IMR-90 (cell line): ENCODE measurements at regions not wholly inside any gene's neighbourhood (a gene's known extent, or its start where the extent isn't known, plus 50 kb on each side); places are given as distances from the start of the nearest gene placed in this dataset.

Experiments
- ATAC-seq: fragments of 200-7000 bp; cut with Tn5 transposase; 2 replicates; pipeline ENCODE4 v1.9.1; 2020; ENCODE audit warnings: low read depth, mild to moderate bottlenecking, moderate library complexity
- BruUV-seq: library from RNA; stranded (reverse); fragments of 400-500 nt; replicated peaks from 2 replicates; lab custom pipeline; 2021; lab: Mats Ljungman, UMichigan
- CTCF ChIA-PET: fragments of 300-600 bp; formaldehyde crosslinking; extraction: SDS; loops from one replicate; lab custom pipeline; 2021; ENCODE audit warnings: antibody characterized with exemption; lab: Yijun Ruan, JAX
- POLR2A ChIA-PET: fragments of 300-600 bp; sonication (Branson Sonifier 250); formaldehyde crosslinking; loops from one replicate; lab custom pipeline; 2022; ENCODE audit warnings: antibody characterized with exemption; ENCODE audit not compliant: unreplicated experiment; lab: Charles Lee
- DNase-seq: peaks from one replicate; pipeline ENCODE4 v3.0.0; 2013
- H2AFZ ChIP-seq: replicated peaks from 2 replicates; pipeline ENCODE3; 2013; ENCODE audit warnings: low read length, mild to moderate bottlenecking; ENCODE audit not compliant: poor library complexity
- H2AK5ac ChIP-seq: 2 replicates; pipeline ENCODE4 v1.6.1; 2013; ENCODE audit warnings: low read depth, low read length, inconsistent platforms
- H2AK9ac ChIP-seq: replicated peaks from 2 replicates; pipeline ENCODE3; 2013; ENCODE audit warnings: mild to moderate bottlenecking, low read depth, low read length, moderate library complexity; ENCODE audit not compliant: poor library complexity
- H2BK120ac ChIP-seq: 2 replicates; pipeline ENCODE4 v1.6.1; 2013; ENCODE audit warnings: low read depth, low read length, inconsistent platforms
- H2BK15ac ChIP-seq: 3 replicates; pipeline ENCODE4 v1.6.1; 2013; ENCODE audit warnings: low read depth, low read length, inconsistent platforms
- H2BK20ac ChIP-seq: 2 replicates; pipeline ENCODE4 v1.6.1; 2013; ENCODE audit warnings: low read depth, mild to moderate bottlenecking, inconsistent platforms, low read length, moderate library complexity
- H2BK5ac ChIP-seq: 2 replicates; pipeline ENCODE4 v1.6.1; 2013; ENCODE audit warnings: mild to moderate bottlenecking, low read depth, low read length, inconsistent platforms; ENCODE audit not compliant: poor library complexity, severe bottlenecking
- H3K14ac ChIP-seq: replicated peaks from 2 replicates; pipeline ENCODE4 v1.6.1; 2013; ENCODE audit warnings: low read depth, low read length, inconsistent platforms
- H3K18ac ChIP-seq: 2 replicates; pipeline ENCODE4 v1.6.1; 2013; ENCODE audit warnings: low read depth, low read length, control low read depth
- H3K23ac ChIP-seq: 2 replicates; pipeline ENCODE4 v1.6.1; 2013; ENCODE audit warnings: low read depth, low read length, inconsistent platforms
- H3K27ac ChIP-seq: 2 replicates; pipeline ENCODE4 v1.5.1; 2013; ENCODE audit warnings: mild to moderate bottlenecking, control low read depth, low read length; ENCODE audit not compliant: insufficient read depth
- H3K27me3 ChIP-seq: 2 replicates; pipeline ENCODE4 v1.6.1; 2013; ENCODE audit warnings: low read length; ENCODE audit not compliant: control insufficient read depth, insufficient read depth
- H3K36me3 ChIP-seq: 2 replicates; pipeline ENCODE4 v1.6.1; 2013; ENCODE audit warnings: low read length, mixed read lengths; ENCODE audit not compliant: control insufficient read depth, insufficient read depth
- H3K4ac ChIP-seq: 2 replicates; pipeline ENCODE4 v1.6.1; 2013; ENCODE audit warnings: low read depth, low read length, inconsistent platforms
- H3K4me1 ChIP-seq: 2 replicates; pipeline ENCODE4 v1.6.1; 2013; ENCODE audit warnings: low read length, mixed read lengths; ENCODE audit not compliant: control insufficient read depth, insufficient read depth
- H3K4me2 ChIP-seq: 2 replicates; pipeline ENCODE4 v1.6.1; 2013; ENCODE audit warnings: low read depth, mild to moderate bottlenecking, control low read depth, low read length, moderate library complexity
- H3K4me3 ChIP-seq: 2 replicates; pipeline ENCODE4 v1.5.1; 2013; ENCODE audit warnings: low read depth, mild to moderate bottlenecking, control low read depth, low read length, moderate library complexity; ENCODE audit not compliant: insufficient read depth
- H3K56ac ChIP-seq: 2 replicates; pipeline ENCODE4 v1.6.1; 2013; ENCODE audit warnings: low read length, inconsistent platforms; ENCODE audit not compliant: insufficient read depth; ENCODE audit errors: extremely low read depth
- H3K79me1 ChIP-seq, 2 experiments: 2 replicates each; pipeline ENCODE4 v1.6.1; 2013; ENCODE audit warnings: low read length in 2 of 2, inconsistent platforms in 1 of 2, low read depth in 1 of 2
- H3K9ac ChIP-seq: 2 replicates; pipeline ENCODE4 v1.6.1; 2013; ENCODE audit warnings: low read depth, low read length, control low read depth
- H3K9me1 ChIP-seq: 2 replicates; pipeline ENCODE4 v1.6.1; 2013; ENCODE audit warnings: low read length, inconsistent platforms; ENCODE audit not compliant: insufficient read depth
- H3K9me3 ChIP-seq: 2 replicates; pipeline ENCODE4 v1.6.1; 2013; ENCODE audit warnings: low read length; ENCODE audit not compliant: control insufficient read depth, insufficient read depth
- H4K20me1 ChIP-seq: 2 replicates; pipeline ENCODE4 v1.6.1; 2013; ENCODE audit warnings: low read length, inconsistent platforms; ENCODE audit not compliant: insufficient read depth
- H4K5ac ChIP-seq: 2 replicates; pipeline ENCODE4 v1.6.1; 2013; ENCODE audit warnings: mild to moderate bottlenecking, low read depth, low read length, control low read depth
- H4K8ac ChIP-seq, 2 experiments: 2 replicates each; pipeline ENCODE4 v1.6.1; 2013; ENCODE audit warnings: low read depth in 2 of 2, low read length in 2 of 2, control low read depth in 1 of 2, inconsistent platforms in 1 of 2
- H4K91ac ChIP-seq: 2 replicates; pipeline ENCODE4 v1.6.1; 2013; ENCODE audit warnings: low read depth, low read length, inconsistent platforms; ENCODE audit not compliant: insufficient read depth
- BHLHE40 ChIP-seq: fragments of 150-350 bp; IDR thresholded peaks from 2 replicates; pipeline ENCODE4 v1.6.1; 2016; ENCODE audit warnings: mild to moderate bottlenecking, low read depth, low read length
- CEBPB ChIP-seq: IDR thresholded peaks from 2 replicates; pipeline ENCODE4 v1.6.1; 2012; ENCODE audit warnings: low read depth, low read length, improper control_type of control experiment
- CTCF ChIP-seq: conservative IDR thresholded peaks from 2 replicates; pipeline ENCODE4 v1.5.1; 2012; ENCODE audit warnings: mild to moderate bottlenecking, low read depth, low read length, improper control_type of control experiment
- ELK1 ChIP-seq: fragments of 150-350 bp; IDR thresholded peaks from 2 replicates; pipeline ENCODE4 v1.6.1; 2016; ENCODE audit warnings: low read depth, mild to moderate bottlenecking, low read length, moderate library complexity, borderline replicate concordance
- FOS ChIP-seq: fragments of 150-350 bp; IDR thresholded peaks from 2 replicates; pipeline ENCODE4 v1.6.1; 2016; ENCODE audit warnings: low read depth, low read length
- MAFK ChIP-seq: IDR thresholded peaks from 2 replicates; pipeline ENCODE4 v1.6.1; 2012; ENCODE audit warnings: low read depth, low read length, improper control_type of control experiment
- MAZ ChIP-seq: IDR thresholded peaks from 2 replicates; pipeline ENCODE4 v1.6.1; 2012; ENCODE audit warnings: low read depth, mild to moderate bottlenecking, low read length, improper control_type of control experiment, moderate library complexity, borderline replicate concordance
- MXI1 ChIP-seq: IDR thresholded peaks from 2 replicates; pipeline ENCODE4 v1.6.1; 2012; ENCODE audit warnings: low read depth, mild to moderate bottlenecking, low read length, moderate library complexity, borderline replicate concordance
- POLR2A ChIP-seq: IDR thresholded peaks from 2 replicates; pipeline ENCODE4 v1.6.1; 2012; ENCODE audit warnings: mild to moderate bottlenecking, low read depth, low read length
- RAD21 ChIP-seq: IDR thresholded peaks from 2 replicates; pipeline ENCODE4 v1.6.1; 2012; ENCODE audit warnings: low read length, improper control_type of control experiment
- RFX5 ChIP-seq: IDR thresholded peaks from 2 replicates; pipeline ENCODE4 v1.8.0; 2012; ENCODE audit warnings: low read depth, mild to moderate bottlenecking, low read length, moderate library complexity
- SMC3 ChIP-seq: fragments of 150-350 bp; IDR thresholded peaks from 2 replicates; pipeline ENCODE4 v1.6.1; 2016; ENCODE audit warnings: low read depth, mild to moderate bottlenecking, antibody characterized with exemption, low read length, moderate library complexity
- USF2 ChIP-seq: fragments of 150-350 bp; IDR thresholded peaks from 2 replicates; pipeline ENCODE4 v1.6.1; 2017; ENCODE audit warnings: mild to moderate bottlenecking, antibody characterized with exemption, low read length, low read depth
- WGBS, 2 experiments: methylation state at CpG; one replicate each; pipeline versions ENCODE4 v1.1.5 to v1.1.7; 2013; ENCODE audit warnings: missing lambda C conversion rate in 2 of 2; ENCODE audit not compliant: insufficient read length in 1 of 2; ENCODE audit errors: extremely low coverage in 2 of 2; 5-methylcytosine and 5-hydroxymethylcytosine counted together
- dilution Hi-C: fragments of 300-500 bp; cut with HindIII; formaldehyde crosslinking; loops from one replicate; pipeline ENCODE4 v1.14.3; 2018; ENCODE audit warnings: low sequenced_read_pairs; ENCODE audit not compliant: unreplicated experiment
- in situ Hi-C: fragments of 300-500 bp; cut with MboI; formaldehyde crosslinking; loops from 3 replicates; pipeline ENCODE4 v1.14.3; 2019; ENCODE audit warnings: low sequenced_read_pairs, inconsistent platforms, mixed read lengths
- intact Hi-C: fragments of 100-400 bp; cut with micrococcal nuclease; formaldehyde crosslinking; loops from 2 replicates; pipeline ENCODE4 v1.10.0; 2022

DNA sequence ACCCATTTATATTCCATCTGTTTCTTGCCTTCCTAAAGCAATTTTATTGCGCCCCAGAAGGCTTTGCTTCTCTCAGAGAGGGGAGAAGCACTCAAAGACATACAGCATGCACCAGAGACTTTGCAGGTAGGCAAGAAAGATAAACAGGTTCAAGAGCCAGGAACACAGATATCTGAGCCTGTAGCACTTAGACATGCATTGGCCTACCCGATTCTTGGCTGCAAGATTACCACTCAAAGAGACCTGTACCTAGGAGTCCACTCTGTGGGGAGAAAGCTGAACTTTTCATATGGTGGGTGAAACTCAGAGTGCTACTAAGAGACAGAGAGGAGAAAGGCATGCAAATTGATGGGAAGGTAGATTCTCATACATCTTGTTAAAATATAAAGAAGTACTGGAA, 609.4 kb upstream of the PKN2 start:
- ATAC-seq (no peak), DNase-seq (no peak)
- no peak overlapping the region for H3K18ac ChIP-seq
- no peaks in the 10 kb centered on the region for H3K9me1 ChIP-seq
- H3K27me3 ChIP-seq = no peaks in the 10 kb centered on the region
- no peaks in the 10 kb centered on the region for H4K20me1 ChIP-seq
- H4K8ac ChIP-seq = no peak overlapping the region
- no peak overlapping the region for H3K9ac ChIP-seq
- no peak overlapping the region for H4K91ac ChIP-seq
- dilution Hi-C loops = no loop called here
- H3K56ac ChIP-seq = no peak overlapping the region
- BruUV-seq = no TSS peak
- no CpG with 5 or more reads among the region's 2 CpGs for WGBS, 2 experiments
- POLR2A ChIA-PET = no interaction called here
- H3K9me3 ChIP-seq = no peaks in the 10 kb centered on the region
- CTCF ChIA-PET = no interaction called here
- H2BK120ac ChIP-seq = no peak overlapping the region
- H3K23ac ChIP-seq = no peak overlapping the region
- no peak overlapping the region for H3K4me2 ChIP-seq
- H3K79me1 ChIP-seq = no peaks in the 10 kb centered on the region
- H2AFZ ChIP-seq = no peak overlapping the region
- in situ Hi-C loops = loop anchor here (10.0 to 25.0 kb wide), 2 partner anchors 750 to 937 kb away; partner anchors contain the start of gene LMO4
- no peaks in the 10 kb centered on the region for H3K4me1 ChIP-seq
- H2BK15ac ChIP-seq = no peak overlapping the region
- no peaks in the 10 kb centered on the region for H3K36me3 ChIP-seq
- H3K27ac ChIP-seq = no peak overlapping the region
- no peak overlapping the region for H2AK5ac ChIP-seq
- no peak for TF ChIP-seq USF2
- TF ChIP-seq RFX5 = no peak
- TF ChIP-seq CTCF = no peak
- TF ChIP-seq POLR2A = no peak
- TF ChIP-seq RAD21 = no peak
- TF ChIP-seq ELK1 = no peak
- TF ChIP-seq SMC3 = no peak
- no peak for TF ChIP-seq FOS
- TF ChIP-seq MXI1 = no peak
- no peak for TF ChIP-seq MAFK
- no peak for TF ChIP-seq CEBPB
- TF ChIP-seq MAZ = no peak
- no peak for TF ChIP-seq BHLHE40
- H2AK9ac ChIP-seq = no peak overlapping the region
- no peak overlapping the region for H3K4ac ChIP-seq
- intact Hi-C loops = no loop called here
- H2BK20ac ChIP-seq = no peak overlapping the region
- H2BK5ac ChIP-seq = no peak overlapping the region
- no peak overlapping the region for H3K14ac ChIP-seq
- no peak overlapping the region for H4K5ac ChIP-seq
- H3K4me3 ChIP-seq = no peak overlapping the region
